HCT116 (cell line): ENCODE measurements at regions not wholly inside any gene's neighbourhood (a gene's known extent, or its start where the extent isn't known, plus 50 kb on each side); places are given as distances from the start of the nearest gene placed in this dataset.

Experiments
- ATAC-seq: fragments of 200-7000 bp; cut with Tn5 transposase; 2 replicates; pipeline ENCODE4 v1.9.1; 2020; ENCODE audit warnings: mild to moderate bottlenecking, moderate library complexity
- BruUV-seq: library from RNA; stranded (reverse); fragments of 400-500 nt; replicated peaks from 2 replicates; lab custom pipeline; 2021; lab: Mats Ljungman, UMichigan
- CTCF ChIA-PET: fragments of 300-600 bp; sonication (Branson Sonifier 250); formaldehyde crosslinking; loops from one replicate; lab custom pipeline; 2021; ENCODE audit warnings: antibody characterized with exemption; lab: Charles Lee
- POLR2A ChIA-PET: fragments of 300-600, 350-600 bp; sonication (Branson Sonifier 250); formaldehyde crosslinking; loops from one replicate; lab custom pipeline; 2021; ENCODE audit warnings: antibody characterized with exemption; lab: Charles Lee
- RAD21 ChIA-PET, 2 experiments: fragments of 300-600 bp; sonication (Branson Sonifier 250); formaldehyde crosslinking; loops; one replicate each; lab custom pipeline; 2023; ENCODE audit warnings: low total read pairs in 2 of 2; ENCODE audit not compliant: uncharacterized antibody in 2 of 2, unreplicated experiment in 2 of 2, low non-redundant PET in 1 of 2; lab: Charles Lee
- DNase-seq: peaks from one replicate; pipeline ENCODE4 v3.0.0-alpha.2; 2010; ENCODE audit warnings: low read depth, low spot score
- H2AFZ ChIP-seq: fragments of 200-600 bp; shearing (Covaris generic), sonication (generic); 2 replicates; pipeline ENCODE4 v1.6.1; 2017; ENCODE audit warnings: low read depth, mixed run types, mixed read lengths, antibody characterized with exemption, low read length; ENCODE audit not compliant: poor library complexity, severe bottlenecking
- H3K27ac ChIP-seq: 2 replicates; pipeline ENCODE4 v1.5.1; 2012; ENCODE audit warnings: low read depth, low read length
- H3K27me3 ChIP-seq: fragments of 200-600 bp; sonication (generic); 2 replicates; pipeline ENCODE4 v1.6.1; 2016; ENCODE audit warnings: mixed run types, low read length, mixed read lengths; ENCODE audit not compliant: insufficient read depth
- H3K36me3 ChIP-seq, 2 experiments: fragments of 200-500 bp in 1 of 2; fragments of 200-600 bp in 1 of 2; sonication (Bioruptor generic) in 1 of 2; sonication (generic) in 1 of 2; 2 replicates each; pipeline versions ENCODE4 v1.5.1 to v1.6.1; 2014 to 2016; ENCODE audit warnings: low read length in 2 of 2, inconsistent platforms in 1 of 2, mixed read lengths in 1 of 2, mixed run types in 1 of 2; ENCODE audit not compliant: insufficient read depth in 2 of 2, control insufficient read depth in 1 of 2
- H3K4me1 ChIP-seq, 2 experiments: fragments of 200-600 bp in 1 of 2; sonication (generic) in 1 of 2; 2 replicates each; pipeline versions ENCODE4 v1.5.1 to v1.6.1; 2012 to 2017; ENCODE audit warnings: low read length in 2 of 2, inconsistent platforms in 1 of 2, mild to moderate bottlenecking in 1 of 2, mixed read lengths in 1 of 2, mixed run types in 1 of 2, moderate library complexity in 1 of 2; ENCODE audit not compliant: insufficient read depth in 2 of 2, control insufficient read depth in 1 of 2
- H3K4me2 ChIP-seq: fragments of 200-600 bp; sonication (generic); 2 replicates; pipeline ENCODE4 v1.6.1; 2017; ENCODE audit warnings: mixed run types, low read length, mixed read lengths
- H3K4me3 ChIP-seq, 2 experiments: fragments of 200-600 bp in 1 of 2; sonication (generic) in 1 of 2; replicated peaks in 1 of 2; 2 replicates each; pipeline ENCODE4 v1.5.1; 2011 to 2016; ENCODE audit warnings: low read length in 2 of 2, control low read depth in 1 of 2, low read depth in 1 of 2, mild to moderate bottlenecking in 1 of 2, mixed read lengths in 1 of 2, mixed run types in 1 of 2
- H3K79me2 ChIP-seq: fragments of 200-600 bp; sonication (generic); 2 replicates; pipeline ENCODE4 v1.6.1; 2017; ENCODE audit warnings: mild to moderate bottlenecking, mixed run types, low read length, moderate library complexity, mixed read lengths; ENCODE audit not compliant: insufficient read depth
- H3K9ac ChIP-seq: fragments of 200-600 bp; sonication (generic); 2 replicates; pipeline ENCODE4 v1.6.1; 2016; ENCODE audit warnings: low read length, mixed read lengths
- H3K9me2 ChIP-seq: fragments of 200-600 bp; sonication (generic), shearing (Covaris generic); 2 replicates; pipeline ENCODE4 v1.6.1; 2017; ENCODE audit warnings: mixed run types, mild to moderate bottlenecking, moderate library complexity; ENCODE audit not compliant: insufficient read depth
- H3K9me3 ChIP-seq, 2 experiments: fragments of 200-500 bp in 1 of 2; fragments of 200-600 bp in 1 of 2; sonication (Bioruptor generic) in 1 of 2; sonication (generic) in 1 of 2; 2 replicates each; pipeline ENCODE4 v1.6.1; 2014 to 2017; ENCODE audit warnings: low read length in 2 of 2, mixed read lengths in 2 of 2, inconsistent platforms in 1 of 2, low read depth in 1 of 2, mild to moderate bottlenecking in 1 of 2, mixed run types in 1 of 2, moderate library complexity in 1 of 2; ENCODE audit not compliant: control insufficient read depth in 1 of 2, insufficient read depth in 1 of 2
- H4K20me1 ChIP-seq: fragments of 200-600 bp; sonication (generic), shearing (Covaris generic); 2 replicates; pipeline ENCODE4 v1.6.1; 2017; ENCODE audit warnings: mixed run types, mild to moderate bottlenecking, moderate library complexity; ENCODE audit not compliant: insufficient read depth
- CBX3 ChIP-seq: IDR thresholded peaks from 2 replicates; pipeline ENCODE4 v1.6.1; 2012; ENCODE audit warnings: low read depth
- CEBPB ChIP-seq: IDR thresholded peaks from 2 replicates; pipeline ENCODE4 v1.6.1; 2012; ENCODE audit warnings: low read depth
- CTCF ChIP-seq, 3 experiments: fragments of 200-600 bp in 1 of 3; sonication (generic) in 1 of 3; IDR thresholded peaks in 2 of 3; conservative IDR thresholded peaks in 1 of 3; 2 replicates each; pipeline ENCODE4 v1.5.1; 2012 to 2017; ENCODE audit warnings: low read depth in 2 of 3, low read length in 2 of 3, antibody characterized with exemption in 1 of 3, borderline replicate concordance in 1 of 3, control low read depth in 1 of 3, mild to moderate bottlenecking in 1 of 3, mixed read lengths in 1 of 3, mixed run types in 1 of 3, moderate library complexity in 1 of 3; ENCODE audit not compliant: insufficient read depth in 1 of 3
- EGR1 ChIP-seq: IDR thresholded peaks from 2 replicates; pipeline ENCODE4 v1.6.1; 2012; ENCODE audit warnings: low read depth
- EZH2 ChIP-seq: fragments of 200-600 bp; sonication (generic); IDR thresholded peaks from 2 replicates; pipeline ENCODE4 v1.6.1; 2017; ENCODE audit warnings: antibody characterized with exemption, mixed run types
- EZH2phosphoT487 ChIP-seq: fragments of 200-600 bp; IDR thresholded peaks from 2 replicates; pipeline ENCODE4 v1.6.1; 2018; ENCODE audit warnings: antibody characterized with exemption, borderline replicate concordance
- FOSL1 ChIP-seq: IDR thresholded peaks from 2 replicates; pipeline ENCODE4 v1.6.1; 2012; ENCODE audit warnings: low read depth
- POLR2AphosphoS5 ChIP-seq: IDR thresholded peaks from 2 replicates; pipeline ENCODE4 v1.6.1; 2011; ENCODE audit warnings: mild to moderate bottlenecking, low read depth, low read length, moderate library complexity
- SP1 ChIP-seq: IDR thresholded peaks from 2 replicates; pipeline ENCODE4 v1.6.1; 2012; ENCODE audit warnings: low read depth
- SRF ChIP-seq: IDR thresholded peaks from 2 replicates; pipeline ENCODE4 v1.6.1; 2012; ENCODE audit warnings: low read depth
- TCF7L2 ChIP-seq: IDR thresholded peaks from 2 replicates; pipeline ENCODE4 v1.7.0; 2011; ENCODE audit warnings: borderline replicate concordance, inconsistent platforms; ENCODE audit not compliant: insufficient read depth, insufficient read length; ENCODE audit errors: extremely low read depth
- YY1 ChIP-seq: IDR thresholded peaks from 2 replicates; pipeline ENCODE4 v1.6.1; 2011; ENCODE audit warnings: low read length, low read depth, moderate library complexity, mild to moderate bottlenecking; ENCODE audit not compliant: insufficient replicate concordance; ENCODE audit errors: extremely low read depth
- ZFX ChIP-seq: fragments of 450-650 bp; IDR thresholded peaks from 2 replicates; pipeline ENCODE4 v1.6.1; 2017
- intact Hi-C: fragments of 100-400 bp; cut with micrococcal nuclease; formaldehyde crosslinking; loops from 2 replicates; pipeline ENCODE4 v1.10.0; 2022
- TF ChIP-seq, protein P1 (sequence below): IDR thresholded peaks from 2 replicates; pipeline ENCODE4 v1.6.1; 2012; ENCODE audit warnings: low read depth

DNA sequence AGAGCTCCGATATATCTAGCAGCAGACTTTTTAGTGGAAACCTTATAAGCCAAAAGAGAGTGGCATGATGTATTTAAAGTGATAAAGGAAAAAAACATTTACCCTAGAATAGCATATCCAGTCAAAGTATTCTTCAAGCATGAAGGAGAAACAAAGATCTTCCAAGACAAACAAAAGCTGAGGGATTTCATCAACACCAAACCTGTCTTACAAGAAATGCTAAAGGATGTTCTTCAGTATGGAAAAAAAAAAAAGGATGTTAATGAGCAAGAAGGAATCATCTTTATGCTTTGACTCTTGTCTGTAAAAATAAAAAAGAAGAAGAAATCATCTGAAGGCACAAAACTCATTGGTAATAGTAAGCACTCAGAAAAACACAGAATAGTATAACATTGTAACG lies 338.2 kb downstream of the TLE1 start:
- intact Hi-C loops = no loop called here
- POLR2A ChIA-PET = no interaction called here

More for the DNA sequence above, 338.2 kb downstream of the TLE1 start:
- DNase-seq (no peak), ATAC-seq (no peak)
- no peak overlapping the region for H3K4me3 ChIP-seq
- H3K4me1 ChIP-seq = no peaks in the 10 kb centered on the region
- no peaks in the 10 kb centered on the region for H4K20me1 ChIP-seq
- H3K9ac ChIP-seq = no peak overlapping the region
- no TSS peak for BruUV-seq
- no peaks in the 10 kb centered on the region for H3K27me3 ChIP-seq
- ChIA-PET RAD21 (no interaction called here), CTCF (no interaction called here)
- H3K79me2 ChIP-seq = no peaks in the 10 kb centered on the region
- H3K9me2 ChIP-seq = no peaks in the 10 kb centered on the region
- no peak overlapping the region for H2AFZ ChIP-seq
- TF ChIP-seq, protein P1, sequence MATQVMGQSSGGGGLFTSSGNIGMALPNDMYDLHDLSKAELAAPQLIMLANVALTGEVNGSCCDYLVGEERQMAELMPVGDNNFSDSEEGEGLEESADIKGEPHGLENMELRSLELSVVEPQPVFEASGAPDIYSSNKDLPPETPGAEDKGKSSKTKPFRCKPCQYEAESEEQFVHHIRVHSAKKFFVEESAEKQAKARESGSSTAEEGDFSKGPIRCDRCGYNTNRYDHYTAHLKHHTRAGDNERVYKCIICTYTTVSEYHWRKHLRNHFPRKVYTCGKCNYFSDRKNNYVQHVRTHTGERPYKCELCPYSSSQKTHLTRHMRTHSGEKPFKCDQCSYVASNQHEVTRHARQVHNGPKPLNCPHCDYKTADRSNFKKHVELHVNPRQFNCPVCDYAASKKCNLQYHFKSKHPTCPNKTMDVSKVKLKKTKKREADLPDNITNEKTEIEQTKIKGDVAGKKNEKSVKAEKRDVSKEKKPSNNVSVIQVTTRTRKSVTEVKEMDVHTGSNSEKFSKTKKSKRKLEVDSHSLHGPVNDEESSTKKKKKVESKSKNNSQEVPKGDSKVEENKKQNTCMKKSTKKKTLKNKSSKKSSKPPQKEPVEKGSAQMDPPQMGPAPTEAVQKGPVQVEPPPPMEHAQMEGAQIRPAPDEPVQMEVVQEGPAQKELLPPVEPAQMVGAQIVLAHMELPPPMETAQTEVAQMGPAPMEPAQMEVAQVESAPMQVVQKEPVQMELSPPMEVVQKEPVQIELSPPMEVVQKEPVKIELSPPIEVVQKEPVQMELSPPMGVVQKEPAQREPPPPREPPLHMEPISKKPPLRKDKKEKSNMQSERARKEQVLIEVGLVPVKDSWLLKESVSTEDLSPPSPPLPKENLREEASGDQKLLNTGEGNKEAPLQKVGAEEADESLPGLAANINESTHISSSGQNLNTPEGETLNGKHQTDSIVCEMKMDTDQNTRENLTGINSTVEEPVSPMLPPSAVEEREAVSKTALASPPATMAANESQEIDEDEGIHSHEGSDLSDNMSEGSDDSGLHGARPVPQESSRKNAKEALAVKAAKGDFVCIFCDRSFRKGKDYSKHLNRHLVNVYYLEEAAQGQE = no peak
- no peak for TF ChIP-seq EZH2
- no peak for TF ChIP-seq EZH2phosphoT487
- no peak for TF ChIP-seq POLR2AphosphoS5
- no peak for TF ChIP-seq CBX3
- TF ChIP-seq YY1 = no peak
- TF ChIP-seq FOSL1 = no peak
- TF ChIP-seq CTCF (IDR thresholded peaks at IDR 0.05 in 2 of 3, conservative IDR thresholded peaks at IDR 0.05 in 1 of 3; ENCODE audit: borderline replicate concordance in 1 of 3, insufficient read depth in 1 of 3, low read depth in 2 of 3, low read length in 2 of 3) = no peak
- TF ChIP-seq TCF7L2 = no peak
- no peak for TF ChIP-seq EGR1
- no peak for TF ChIP-seq ZFX
- TF ChIP-seq SP1 = no peak
- TF ChIP-seq SRF = no peak
- no peak for TF ChIP-seq CEBPB
- no peak overlapping the region for H3K27ac ChIP-seq
- no peaks in the 10 kb centered on the region for H3K36me3 ChIP-seq
- no peak overlapping the region for H3K4me2 ChIP-seq
- H3K9me3 ChIP-seq = no peaks in the 10 kb centered on the region
